Endothelial cell of umbilical vein (primary cell): ENCODE measurements at regions not wholly inside any gene's neighbourhood (a gene's known extent, or its start where the extent isn't known, plus 50 kb on each side); places are given as distances from the start of the nearest gene placed in this dataset.

Source experiments
- BruUV-seq: library from RNA; stranded (reverse); fragments of 400-500 nt; replicated peaks from 2 replicates; lab custom pipeline; 2021; lab: Mats Ljungman, UMichigan
- CTCF ChIA-PET: fragments of 300-600, 350-600 bp; sonication (Branson Sonifier 250); formaldehyde crosslinking; loops from one replicate; lab custom pipeline; 2021; ENCODE audit warnings: antibody characterized with exemption, inconsistent platforms; lab: Charles Lee
- POLR2A ChIA-PET: fragments of 300-600, 350-600 bp; sonication (Branson Sonifier 250); formaldehyde crosslinking; loops from one replicate; lab custom pipeline; 2021; ENCODE audit warnings: antibody characterized with exemption, inconsistent platforms; lab: Charles Lee
- DNase-seq: peaks from one replicate; pipeline ENCODE4 v3.0.0-alpha.2; 2011; ENCODE audit warnings: low read depth, low spot score
- FAIRE-seq: peaks from 2 replicates; lab custom pipeline; 2011; peaks lifted over from hg19 to GRCh38; lab: Jason Lieb, UNC
- H2AFZ ChIP-seq: 2 replicates; pipeline ENCODE4 v1.6.0; 2012; ENCODE audit warnings: low read depth, low read length, control low read depth, inconsistent platforms
- H3K27ac ChIP-seq: 2 replicates; pipeline ENCODE4 v1.5.1; 2011; ENCODE audit warnings: low read depth, mild to moderate bottlenecking, control low read depth, low read length, moderate library complexity; ENCODE audit not compliant: insufficient read depth
- H3K27me3 ChIP-seq, 2 experiments: 2 replicates each; pipeline versions ENCODE4 v1.6.0 to v1.6.1; 2011; ENCODE audit warnings: low read length in 2 of 2, mixed read lengths in 1 of 2; ENCODE audit not compliant: control insufficient read depth in 2 of 2, insufficient read depth in 2 of 2
- H3K36me3 ChIP-seq, 2 experiments: 2 replicates in 1 of 2; 3 replicates in 1 of 2; pipeline ENCODE4 v1.5.1; 2011; ENCODE audit warnings: low read length in 2 of 2, mild to moderate bottlenecking in 1 of 2, moderate library complexity in 1 of 2; ENCODE audit not compliant: control insufficient read depth in 2 of 2, insufficient read depth in 2 of 2; ENCODE audit errors: extremely low read depth in 1 of 2
- H3K4me1 ChIP-seq: 3 replicates; pipeline ENCODE4 v1.5.1; 2011; ENCODE audit warnings: mild to moderate bottlenecking, low read length; ENCODE audit not compliant: control insufficient read depth, insufficient read depth; ENCODE audit errors: extremely low read depth
- H3K4me2 ChIP-seq: 2 replicates; pipeline ENCODE4 v1.6.1; 2011; ENCODE audit warnings: low read length, control low read depth, mixed read lengths; ENCODE audit not compliant: insufficient read depth
- H3K4me3 ChIP-seq, 3 experiments: fragments of 200-600 bp in 1 of 3; sonication (generic), shearing (Covaris generic) in 1 of 3; replicated peaks in 1 of 3; 2 replicates each; pipeline ENCODE4 v1.5.1; 2011 to 2016; ENCODE audit warnings: control low read depth in 3 of 3, low read length in 3 of 3, mild to moderate bottlenecking in 2 of 3, inconsistent platforms in 1 of 3, low read depth in 1 of 3, moderate library complexity in 1 of 3; ENCODE audit not compliant: insufficient read depth in 1 of 3
- H3K79me2 ChIP-seq: 2 replicates; pipeline ENCODE4 v1.6.0; 2012; ENCODE audit warnings: low read length, inconsistent platforms; ENCODE audit not compliant: control insufficient read depth, insufficient read depth
- H3K9ac ChIP-seq: replicated peaks from 2 replicates; pipeline ENCODE3; 2011; ENCODE audit warnings: low read length, control low read depth; ENCODE audit not compliant: insufficient read depth; ENCODE audit errors: extremely low read depth
- H3K9me1 ChIP-seq: replicated peaks from 3 replicates; pipeline ENCODE4 v1.6.0; 2011; ENCODE audit warnings: mild to moderate bottlenecking, low read length; ENCODE audit not compliant: control insufficient read depth, insufficient read depth; ENCODE audit errors: extremely low read depth
- H3K9me3 ChIP-seq: replicated peaks from 2 replicates; pipeline ENCODE4 v1.5.1; 2012; ENCODE audit warnings: low read length, inconsistent platforms; ENCODE audit not compliant: control insufficient read depth, insufficient read depth
- H4K20me1 ChIP-seq: replicated peaks from 2 replicates; pipeline ENCODE3; 2011; ENCODE audit warnings: mild to moderate bottlenecking, low read length; ENCODE audit not compliant: control insufficient read depth, insufficient read depth; ENCODE audit errors: extremely low read depth
- CTCF ChIP-seq, 2 donors: IDR thresholded peaks; 1 replicate in 1 of 2; 2 replicates in 1 of 2; pipeline ENCODE4 v1.5.1; 2011; ENCODE audit warnings: low read length in 2 of 2, mild to moderate bottlenecking in 2 of 2, moderate library complexity in 2 of 2, control low read depth in 1 of 2, inconsistent platforms in 1 of 2, low read depth in 1 of 2; ENCODE audit not compliant: insufficient read depth in 1 of 2; ENCODE audit errors: extremely low read depth in 1 of 2
- EZH2 ChIP-seq: IDR thresholded peaks from 2 replicates; pipeline ENCODE4 v1.6.1; 2012; ENCODE audit warnings: borderline replicate concordance, low read depth, mild to moderate bottlenecking, moderate library complexity, low read length, inconsistent platforms; ENCODE audit not compliant: severe bottlenecking
- FOS ChIP-seq: IDR thresholded peaks from 2 replicates; pipeline ENCODE4 v1.6.1; 2011; ENCODE audit warnings: mild to moderate bottlenecking, low read length, moderate library complexity, borderline replicate concordance; ENCODE audit not compliant: insufficient read depth
- GATA2 ChIP-seq: IDR thresholded peaks from 2 replicates; pipeline ENCODE4 v1.7.0; 2011; ENCODE audit warnings: low read depth, mild to moderate bottlenecking, moderate library complexity, mixed read lengths, low read length; ENCODE audit not compliant: insufficient read length, insufficient read depth
- JUN ChIP-seq: IDR thresholded peaks from 2 replicates; pipeline ENCODE4 v1.6.1; 2011; ENCODE audit warnings: borderline replicate concordance, low read depth; ENCODE audit not compliant: insufficient read length, insufficient read depth
- MYC ChIP-seq: IDR thresholded peaks from one replicate; pipeline ENCODE4 v1.6.1; 2011; ENCODE audit warnings: mild to moderate bottlenecking, low read depth, low read length
- POLR2A ChIP-seq: IDR thresholded peaks from 2 replicates; pipeline ENCODE4 v1.6.1; 2012; ENCODE audit warnings: low read depth, mild to moderate bottlenecking, control low read depth, low read length
- POLR2AphosphoS5 ChIP-seq: IDR thresholded peaks from 2 replicates; pipeline ENCODE4 v1.6.1; 2012; ENCODE audit warnings: low read depth, mild to moderate bottlenecking, control low read depth, low read length, moderate library complexity; ENCODE audit not compliant: insufficient read depth
- dilution Hi-C: fragments of 300-500 bp; cut with MboI; formaldehyde crosslinking; loops from one replicate; pipeline ENCODE4 v1.15.0; 2019; ENCODE audit warnings: low sequenced_read_pairs; ENCODE audit not compliant: extremely low pct_ligation_motif_present
- intact Hi-C: fragments of 100-400 bp; cut with micrococcal nuclease; formaldehyde crosslinking; loops from one replicate; pipeline ENCODE4 v1.10.0; 2022
- TF ChIP-seq, protein P1 (sequence below): IDR thresholded peaks from 2 replicates; pipeline ENCODE4 v1.6.1; 2011; ENCODE audit not compliant: insufficient read depth, insufficient read length

GRCh38 chr1:29839726-29840125 lies 603.4 kb downstream of the PTPRU start:
- Histone ChIP-seq H3K4me2 (no peak overlapping the region), H2AFZ (no peak overlapping the region), H3K4me3 (no peak overlapping the region), H3K79me2 (no peaks in the 10 kb centered on the region), H3K27ac (no peak overlapping the region), H3K9ac (no peak overlapping the region), H3K27me3 (no peaks in the 10 kb centered on the region), H3K4me1 (no peaks in the 10 kb centered on the region), H3K9me3 (no peaks in the 10 kb centered on the region), H3K9me1 (no peaks in the 10 kb centered on the region), H4K20me1 (no peaks in the 10 kb centered on the region), H3K36me3 (no peaks in the 10 kb centered on the region)
- CTCF ChIA-PET: no interaction called here
- FAIRE-seq (no peak), DNase-seq (no peak)
- intact Hi-C loops (no loop called here), dilution Hi-C loops (no loop called here)
- POLR2A ChIA-PET: no interaction called here
- no peak for TF ChIP-seq FOS
- no peak for TF ChIP-seq MYC
- no peak for TF ChIP-seq CTCF (IDR thresholded peaks at IDR 0.05; ENCODE audit: extremely low read depth in 1 of 2, insufficient read depth in 1 of 2, low read depth in 1 of 2, low read length in 2 of 2)
- TF ChIP-seq POLR2AphosphoS5: no peak
- TF ChIP-seq POLR2A: no peak
- no peak for TF ChIP-seq GATA2
- TF ChIP-seq, protein P1, sequence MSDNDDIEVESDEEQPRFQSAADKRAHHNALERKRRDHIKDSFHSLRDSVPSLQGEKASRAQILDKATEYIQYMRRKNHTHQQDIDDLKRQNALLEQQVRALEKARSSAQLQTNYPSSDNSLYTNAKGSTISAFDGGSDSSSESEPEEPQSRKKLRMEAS: no peak
- TF ChIP-seq JUN: no peak
- TF ChIP-seq EZH2: no peak
- BruUV-seq: no TSS peak
